PC-3 (cell line): ENCODE measurements at regions not wholly inside any gene's neighbourhood (a gene's known extent, or its start where the extent isn't known, plus 50 kb on each side); places are given as distances from the start of the nearest gene placed in this dataset.

Experiments used
- EZH2 ChIP-seq: fragments of 300-600 bp; sonication (generic); IDR thresholded peaks from one replicate; pipeline ENCODE4 v1.6.1; 2017; ENCODE audit warnings: antibody characterized with exemption, mild to moderate bottlenecking, low read length; ENCODE audit not compliant: unreplicated experiment
- EZH2phosphoT487 ChIP-seq: fragments of 300-600 bp; sonication (generic); IDR thresholded peaks from 2 replicates; pipeline ENCODE4 v1.6.1; 2018; ENCODE audit warnings: mild to moderate bottlenecking, antibody characterized with exemption, low read length, borderline replicate concordance
- TF ChIP-seq, protein P1 (sequence below): fragments of 300-600 bp; sonication (generic); conservative IDR thresholded peaks from 2 replicates; pipeline ENCODE4 v1.5.1; 2017; ENCODE audit warnings: antibody characterized with exemption, low read depth, mild to moderate bottlenecking, low read length

DNA sequence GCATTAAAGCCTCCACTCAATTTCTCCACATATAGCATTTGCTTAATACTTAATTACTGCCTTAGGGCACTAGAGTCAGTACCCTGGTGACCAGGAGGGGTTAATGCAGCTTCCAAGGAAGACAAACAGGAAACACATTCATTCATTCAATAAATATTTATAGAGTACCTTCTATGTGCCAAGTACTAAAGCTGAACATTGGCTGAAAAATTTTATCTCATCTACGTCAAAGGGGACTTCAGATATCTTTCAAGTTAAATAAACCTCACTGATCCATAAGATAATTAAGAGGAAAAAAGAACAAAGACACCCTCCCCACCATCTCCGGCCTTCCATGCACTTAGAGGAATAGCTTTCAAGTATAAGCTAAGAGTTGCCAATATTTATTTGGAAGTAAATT is 156.9 kb upstream of the PRICKLE2 start:
- TF ChIP-seq, protein P1, sequence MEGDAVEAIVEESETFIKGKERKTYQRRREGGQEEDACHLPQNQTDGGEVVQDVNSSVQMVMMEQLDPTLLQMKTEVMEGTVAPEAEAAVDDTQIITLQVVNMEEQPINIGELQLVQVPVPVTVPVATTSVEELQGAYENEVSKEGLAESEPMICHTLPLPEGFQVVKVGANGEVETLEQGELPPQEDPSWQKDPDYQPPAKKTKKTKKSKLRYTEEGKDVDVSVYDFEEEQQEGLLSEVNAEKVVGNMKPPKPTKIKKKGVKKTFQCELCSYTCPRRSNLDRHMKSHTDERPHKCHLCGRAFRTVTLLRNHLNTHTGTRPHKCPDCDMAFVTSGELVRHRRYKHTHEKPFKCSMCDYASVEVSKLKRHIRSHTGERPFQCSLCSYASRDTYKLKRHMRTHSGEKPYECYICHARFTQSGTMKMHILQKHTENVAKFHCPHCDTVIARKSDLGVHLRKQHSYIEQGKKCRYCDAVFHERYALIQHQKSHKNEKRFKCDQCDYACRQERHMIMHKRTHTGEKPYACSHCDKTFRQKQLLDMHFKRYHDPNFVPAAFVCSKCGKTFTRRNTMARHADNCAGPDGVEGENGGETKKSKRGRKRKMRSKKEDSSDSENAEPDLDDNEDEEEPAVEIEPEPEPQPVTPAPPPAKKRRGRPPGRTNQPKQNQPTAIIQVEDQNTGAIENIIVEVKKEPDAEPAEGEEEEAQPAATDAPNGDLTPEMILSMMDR = no peak
- TF ChIP-seq EZH2 (no peak), EZH2phosphoT487 (no peak)
